ENCODE measurements at regions not wholly inside any gene's neighbourhood (a gene's known extent, or its start where the extent isn't known, plus 50 kb on each side); places are given as distances from the start of the nearest gene placed in this dataset.

DNA sequence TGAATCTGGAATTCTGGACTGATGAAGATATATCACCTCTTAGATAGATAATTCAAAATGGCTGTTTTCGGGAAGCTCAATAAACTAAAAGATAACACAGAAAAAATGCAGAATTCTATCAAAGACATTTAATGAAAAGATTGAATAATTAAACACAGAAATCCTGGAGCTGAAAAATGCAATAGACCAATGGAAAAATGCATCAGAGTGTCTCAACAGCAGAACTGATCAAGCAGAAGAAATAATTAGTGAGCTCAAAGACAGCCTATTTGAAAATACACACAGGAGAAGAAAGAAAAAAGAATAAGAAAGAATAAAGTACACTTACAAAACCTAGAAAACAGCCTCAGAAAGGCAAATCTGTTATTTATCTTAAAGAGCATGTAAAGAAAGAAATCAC, 356.4 kb upstream of the B3GAT1 start:
- TF ChIP-seq, protein P1, sequence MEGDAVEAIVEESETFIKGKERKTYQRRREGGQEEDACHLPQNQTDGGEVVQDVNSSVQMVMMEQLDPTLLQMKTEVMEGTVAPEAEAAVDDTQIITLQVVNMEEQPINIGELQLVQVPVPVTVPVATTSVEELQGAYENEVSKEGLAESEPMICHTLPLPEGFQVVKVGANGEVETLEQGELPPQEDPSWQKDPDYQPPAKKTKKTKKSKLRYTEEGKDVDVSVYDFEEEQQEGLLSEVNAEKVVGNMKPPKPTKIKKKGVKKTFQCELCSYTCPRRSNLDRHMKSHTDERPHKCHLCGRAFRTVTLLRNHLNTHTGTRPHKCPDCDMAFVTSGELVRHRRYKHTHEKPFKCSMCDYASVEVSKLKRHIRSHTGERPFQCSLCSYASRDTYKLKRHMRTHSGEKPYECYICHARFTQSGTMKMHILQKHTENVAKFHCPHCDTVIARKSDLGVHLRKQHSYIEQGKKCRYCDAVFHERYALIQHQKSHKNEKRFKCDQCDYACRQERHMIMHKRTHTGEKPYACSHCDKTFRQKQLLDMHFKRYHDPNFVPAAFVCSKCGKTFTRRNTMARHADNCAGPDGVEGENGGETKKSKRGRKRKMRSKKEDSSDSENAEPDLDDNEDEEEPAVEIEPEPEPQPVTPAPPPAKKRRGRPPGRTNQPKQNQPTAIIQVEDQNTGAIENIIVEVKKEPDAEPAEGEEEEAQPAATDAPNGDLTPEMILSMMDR (IDR thresholded peaks at IDR 0.05) = no peak
- no peak for TF ChIP-seq POLR2AphosphoS5 (IDR thresholded peaks at IDR 0.05; ENCODE audit: low read depth, low read length)
- TF ChIP-seq, protein P2, sequence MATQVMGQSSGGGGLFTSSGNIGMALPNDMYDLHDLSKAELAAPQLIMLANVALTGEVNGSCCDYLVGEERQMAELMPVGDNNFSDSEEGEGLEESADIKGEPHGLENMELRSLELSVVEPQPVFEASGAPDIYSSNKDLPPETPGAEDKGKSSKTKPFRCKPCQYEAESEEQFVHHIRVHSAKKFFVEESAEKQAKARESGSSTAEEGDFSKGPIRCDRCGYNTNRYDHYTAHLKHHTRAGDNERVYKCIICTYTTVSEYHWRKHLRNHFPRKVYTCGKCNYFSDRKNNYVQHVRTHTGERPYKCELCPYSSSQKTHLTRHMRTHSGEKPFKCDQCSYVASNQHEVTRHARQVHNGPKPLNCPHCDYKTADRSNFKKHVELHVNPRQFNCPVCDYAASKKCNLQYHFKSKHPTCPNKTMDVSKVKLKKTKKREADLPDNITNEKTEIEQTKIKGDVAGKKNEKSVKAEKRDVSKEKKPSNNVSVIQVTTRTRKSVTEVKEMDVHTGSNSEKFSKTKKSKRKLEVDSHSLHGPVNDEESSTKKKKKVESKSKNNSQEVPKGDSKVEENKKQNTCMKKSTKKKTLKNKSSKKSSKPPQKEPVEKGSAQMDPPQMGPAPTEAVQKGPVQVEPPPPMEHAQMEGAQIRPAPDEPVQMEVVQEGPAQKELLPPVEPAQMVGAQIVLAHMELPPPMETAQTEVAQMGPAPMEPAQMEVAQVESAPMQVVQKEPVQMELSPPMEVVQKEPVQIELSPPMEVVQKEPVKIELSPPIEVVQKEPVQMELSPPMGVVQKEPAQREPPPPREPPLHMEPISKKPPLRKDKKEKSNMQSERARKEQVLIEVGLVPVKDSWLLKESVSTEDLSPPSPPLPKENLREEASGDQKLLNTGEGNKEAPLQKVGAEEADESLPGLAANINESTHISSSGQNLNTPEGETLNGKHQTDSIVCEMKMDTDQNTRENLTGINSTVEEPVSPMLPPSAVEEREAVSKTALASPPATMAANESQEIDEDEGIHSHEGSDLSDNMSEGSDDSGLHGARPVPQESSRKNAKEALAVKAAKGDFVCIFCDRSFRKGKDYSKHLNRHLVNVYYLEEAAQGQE (IDR thresholded peaks at IDR 0.05; ENCODE audit: insufficient read depth in 1 of 2, low read depth in 2 of 2, low read length in 1 of 2) = no peak

All from Panc1 (cell line).